GM10248 (cell line): ENCODE measurements at regions not wholly inside any gene's neighbourhood (a gene's known extent, or its start where the extent isn't known, plus 50 kb on each side); places are given as distances from the start of the nearest gene placed in this dataset.

Experiments
- CTCF ChIA-PET: fragments of 300-600 bp; sonication (Branson Sonifier 250); formaldehyde crosslinking; extraction: SDS; loops from one replicate; lab custom pipeline; 2021; ENCODE audit warnings: antibody characterized with exemption; lab: Yijun Ruan, JAX
- POLR2A ChIA-PET: fragments of 350-650 bp; sonication (Branson Sonifier 250); formaldehyde crosslinking; extraction: SDS; loops from one replicate; lab custom pipeline; 2020; ENCODE audit warnings: antibody characterized with exemption; lab: Yijun Ruan, JAX
- DNase-seq: peaks from one replicate; pipeline ENCODE4 v3.0.0; 2012; ENCODE audit errors: extremely low spot score
- CTCF ChIP-seq: IDR thresholded peaks from 2 replicates; pipeline ENCODE4 v1.5.1; 2012; ENCODE audit warnings: mild to moderate bottlenecking, low read depth; ENCODE audit errors: extremely low read depth, missing control alignments, control extremely low read depth

GRCh38 chr12:60093428-60093827 lies 497.6 kb downstream of the SLC16A7 start:
- no peak for DNase-seq
- CTCF ChIA-PET: no interaction called here

GRCh38 chr12:60094436-60094835 lies 498.6 kb downstream of the SLC16A7 start:
- ChIA-PET CTCF (no interaction called here), POLR2A (no interaction called here)
- TF ChIP-seq CTCF: no peak
- no peak for DNase-seq

More at GRCh38 chr12:60093428-60093827, 497.6 kb downstream of the SLC16A7 start:
- TF ChIP-seq CTCF: no peak
- POLR2A ChIA-PET: no interaction called here

DNA sequence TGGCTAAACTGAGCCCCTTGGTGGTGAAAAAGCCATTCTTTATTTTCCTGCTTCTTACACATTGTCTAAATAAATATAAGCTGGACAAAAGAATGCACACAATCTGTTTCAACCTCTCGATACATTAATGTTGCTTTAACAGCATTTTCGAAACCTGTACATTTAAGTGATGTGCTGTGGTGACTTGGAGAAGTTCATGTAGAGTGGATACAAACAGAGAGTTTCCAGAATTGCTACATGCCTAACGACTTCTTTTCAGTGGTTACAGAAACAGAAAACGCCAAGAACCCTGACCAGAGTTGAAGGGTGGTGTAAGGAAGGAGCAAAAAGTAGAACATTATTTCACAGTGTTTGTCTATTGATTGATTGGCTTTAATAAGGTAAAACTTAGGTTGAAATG lies 500.9 kb downstream of the SLC16A7 start:
- TF ChIP-seq CTCF: no peak
- DNase-seq: no peak
- ChIA-PET CTCF (no interaction called here), POLR2A (no interaction called here)

- CTCF ChIA-PET: interaction anchor here (1.5 kb wide), 1 partner anchor 69 kb away, joined by 3 read pairs; no protein-coding TSS in a partner anchor
- TF ChIP-seq CTCF: no peak
- POLR2A ChIA-PET: no interaction called here
- no peak for DNase-seq
These were observed 504.3 kb downstream of the SLC16A7 start for GRCh38 chr12:60100160-60100559.

DNA sequence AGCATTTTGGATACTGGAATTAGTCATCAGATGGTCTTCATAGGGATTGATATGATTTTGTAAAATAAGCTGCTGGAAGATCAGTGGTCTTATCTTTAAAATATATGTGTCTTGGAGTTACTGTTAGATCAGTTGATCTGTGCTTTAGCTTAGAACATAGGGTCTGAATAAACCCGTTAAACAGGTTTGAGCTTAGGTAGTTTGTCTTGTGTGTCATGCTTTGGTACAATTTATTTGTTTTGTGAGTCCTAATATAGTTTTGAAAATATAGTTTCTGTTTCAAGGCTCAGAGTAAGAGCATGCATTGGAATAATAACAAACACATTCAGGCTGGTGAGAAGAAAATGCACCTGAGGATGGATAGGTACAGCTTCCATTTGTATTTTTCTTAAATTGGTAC lies 505.0 kb downstream of the SLC16A7 start:
- no peak for TF ChIP-seq CTCF
- ChIA-PET CTCF (interaction anchor here (0.7 to 1.5 kb wide), 3 partner anchors 17 to 69 kb away, joined by 3 read pairs; no protein-coding TSS in a partner anchor), POLR2A (no interaction called here)
- DNase-seq: no peak

GRCh38 chr12:60101715-60102114 lies 505.9 kb downstream of the SLC16A7 start:
- POLR2A ChIA-PET: no interaction called here
- no peak for TF ChIP-seq CTCF
- DNase-seq: no peak
- CTCF ChIA-PET: interaction anchor here (1.5 kb wide), 1 partner anchor 68 kb away, joined by 3 read pairs; no protein-coding TSS in a partner anchor
